NCI-H2029 (cell line): ENCODE measurements at regions not wholly inside any gene's neighbourhood (a gene's known extent, or its start where the extent isn't known, plus 50 kb on each side); places are given as distances from the start of the nearest gene placed in this dataset.
A peak's percentile ranks its signal among the peaks of the same experiment; 100 is the strongest.

Experiments
- DNase-seq: peaks from one replicate; lab custom pipeline; 2025; lab: John Stamatoyannopoulos, UW

DNA sequence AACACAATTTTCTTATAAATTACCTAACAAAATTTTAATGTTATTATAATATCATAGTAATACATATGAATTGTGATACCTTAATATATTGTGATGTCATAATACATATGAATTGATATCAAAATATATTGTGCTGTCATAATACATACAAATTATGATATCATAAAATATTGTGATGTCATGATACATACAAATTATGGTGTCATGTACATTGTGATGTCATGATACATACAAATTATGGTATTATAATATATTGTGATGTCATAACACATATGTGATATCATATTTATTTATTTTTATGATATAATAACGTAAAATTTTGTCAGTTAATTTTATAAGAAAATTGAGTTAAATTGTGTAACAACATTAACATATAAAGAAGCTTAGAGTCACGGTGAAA, 1927.2 kb downstream of the TP53TG3F start:
- no peak for DNase-seq

- peak; percentile 84 for DNase-seq
These were observed 1931.9 kb downstream of the TP53TG3F start for GRCh38 chr16:35391328-35391727.

DNA sequence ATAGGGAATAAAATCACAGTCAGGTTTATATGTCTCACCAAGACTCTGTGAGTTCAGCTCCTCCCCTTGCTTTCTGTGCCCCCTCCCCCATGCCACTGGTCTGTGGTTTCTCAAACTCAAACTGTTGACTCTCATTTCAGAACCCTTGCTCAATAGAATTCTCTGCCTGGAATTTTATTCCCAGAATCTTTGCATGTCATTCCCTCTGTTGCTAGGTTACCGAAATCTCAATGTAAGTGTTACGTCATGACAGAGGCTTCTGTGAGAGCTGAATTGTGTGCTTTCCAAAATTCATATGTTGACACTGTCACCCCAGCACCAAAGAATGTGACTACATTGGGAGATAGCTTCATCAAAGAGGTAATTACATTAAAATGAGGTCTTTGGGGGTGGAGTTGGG, 1938.8 kb downstream of the TP53TG3F start:
- DNase-seq, result peak; percentile 13

GRCh38 chr16:35399133-35399532, 1939.7 kb downstream of the TP53TG3F start:
- DNase-seq, result no peak

GRCh38 chr16:35404273-35404672, 1944.9 kb downstream of the TP53TG3F start:
- no peak for DNase-seq

- DNase-seq, result no peak
These were observed 1946.1 kb downstream of the TP53TG3F start for GRCh38 chr16:35405526-35405925.

GRCh38 chr16:35409503-35409902, 1950.1 kb downstream of the TP53TG3F start:
- no peak for DNase-seq

DNA sequence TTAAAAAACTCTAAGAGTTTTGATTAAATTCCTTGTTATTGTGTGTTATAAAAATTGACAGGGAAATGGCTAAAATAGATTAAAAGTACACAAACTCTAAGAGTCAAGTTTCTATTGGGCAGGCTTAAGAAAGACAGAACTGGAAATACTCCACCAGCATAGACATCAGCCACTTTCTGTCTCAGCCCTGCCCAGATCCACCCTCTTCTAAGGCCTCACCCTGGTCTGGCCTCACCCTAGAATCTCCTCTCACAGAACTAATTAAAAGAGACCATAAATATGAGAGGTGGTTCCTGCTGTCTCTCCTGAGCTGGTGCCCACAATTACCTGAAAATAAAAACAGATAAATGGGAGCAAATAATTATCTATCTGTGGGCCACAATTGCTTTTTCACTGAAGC, 1951.0 kb downstream of the TP53TG3F start:
- no peak for DNase-seq

DNA sequence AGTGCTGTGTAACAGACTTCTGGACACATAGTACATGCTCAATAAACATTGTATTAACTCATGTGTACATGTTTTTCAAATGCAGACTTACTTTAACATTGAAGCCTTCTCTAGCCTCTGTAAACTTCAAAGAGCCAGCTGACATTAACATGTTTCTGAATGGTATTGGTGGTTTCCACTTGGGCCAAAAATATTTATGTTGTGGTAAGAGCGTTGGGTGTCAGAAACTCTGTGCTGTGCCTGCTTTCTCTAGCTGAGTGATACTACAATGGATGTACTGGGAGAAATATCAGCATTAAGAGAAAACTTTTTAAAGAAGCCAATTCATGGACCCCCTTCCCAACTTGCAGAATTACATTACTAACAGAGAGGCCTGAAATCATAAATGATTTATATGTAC, 1951.7 kb downstream of the TP53TG3F start:
- DNase-seq, result no peak

- DNase-seq, result no peak
These were observed 1954.7 kb downstream of the TP53TG3F start for GRCh38 chr16:35414139-35414538.

DNA sequence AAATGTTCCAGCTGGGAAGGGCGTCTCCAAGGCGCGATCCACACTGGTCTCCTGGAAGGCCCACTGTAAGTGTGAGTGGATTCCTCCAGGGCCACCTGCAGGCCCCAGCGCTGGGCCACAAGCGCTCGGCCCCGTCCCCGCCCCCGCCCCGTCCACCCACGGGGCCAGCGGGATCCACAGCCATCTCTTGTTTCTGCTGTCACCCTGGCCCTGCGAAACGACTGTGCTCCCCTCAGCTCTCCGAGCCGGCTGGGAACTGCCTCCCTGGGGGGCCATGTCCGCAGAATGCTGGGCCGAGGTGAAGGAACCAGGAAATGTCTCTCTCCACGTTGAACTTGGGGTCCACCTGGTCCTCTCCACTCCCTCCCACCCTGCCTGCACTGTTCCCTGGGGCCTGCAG, 1955.2 kb downstream of the TP53TG3F start:
- DNase-seq, result no peak

DNA sequence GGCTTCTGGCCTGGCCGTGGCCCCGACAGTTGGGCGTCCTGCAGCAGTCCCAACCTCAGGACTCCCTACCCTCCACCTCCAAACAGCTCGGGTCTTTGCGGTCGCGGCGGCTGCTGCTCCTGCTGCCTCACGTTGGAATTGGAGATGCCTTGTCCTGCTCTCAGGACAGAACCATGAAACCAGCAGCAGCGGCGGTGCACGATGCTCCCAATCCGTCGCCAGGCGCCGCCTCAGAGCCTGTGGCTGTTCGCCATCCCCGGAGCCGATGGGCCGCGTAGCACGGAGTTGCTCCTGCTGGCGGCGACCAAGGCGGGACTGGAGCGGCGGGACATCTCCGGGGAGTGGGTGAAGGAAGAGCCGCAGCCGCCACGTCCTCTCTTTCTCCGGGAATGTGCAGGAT, 1965.9 kb downstream of the TP53TG3F start:
- DNase-seq, result no peak

GRCh38 chr16:35431829-35432663, 1972.6 kb downstream of the TP53TG3F start:
- DNase-seq, result peak; percentile 33

DNA sequence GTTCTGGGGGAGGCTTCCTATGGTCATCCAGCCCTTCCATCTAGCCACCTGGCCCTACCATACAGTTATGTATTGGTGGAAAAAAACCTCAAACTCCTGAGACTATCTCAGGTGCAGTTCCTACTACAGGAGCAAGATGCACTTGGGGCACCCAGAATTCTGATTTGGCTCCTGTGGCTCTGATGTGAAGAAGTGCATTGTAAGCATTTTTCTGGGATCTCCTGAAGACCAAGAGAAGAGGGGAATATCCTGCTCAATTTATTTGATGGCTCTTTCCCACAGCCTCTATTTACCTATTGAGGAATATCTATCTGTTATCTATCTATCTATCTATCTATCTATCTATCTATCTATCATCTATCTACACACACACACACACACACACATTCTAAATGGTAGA, 1981.5 kb downstream of the TP53TG3F start:
- no peak for DNase-seq

- no peak for DNase-seq
These were observed 1987.7 kb downstream of the TP53TG3F start for GRCh38 chr16:35447010-35447558.

DNA sequence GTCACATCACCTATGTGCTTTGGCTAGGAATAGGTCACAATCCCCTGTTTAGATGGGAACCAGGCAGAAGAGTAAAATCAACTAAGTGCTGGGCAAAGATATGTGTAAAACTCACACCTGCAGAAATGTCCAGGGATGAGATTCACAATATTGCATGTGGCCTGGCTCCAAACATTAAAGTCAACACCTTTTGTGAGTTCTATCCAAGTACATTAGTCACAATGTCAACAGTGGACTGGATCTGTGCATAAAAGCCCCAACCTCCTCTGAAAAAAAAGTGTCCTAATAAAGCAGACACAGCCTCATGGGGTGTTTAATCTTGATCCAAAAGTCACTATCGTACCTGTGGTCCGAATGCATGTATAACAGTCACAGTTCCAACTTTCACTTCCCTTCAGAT, 1990.3 kb downstream of the TP53TG3F start:
- DNase-seq, result no peak

DNA sequence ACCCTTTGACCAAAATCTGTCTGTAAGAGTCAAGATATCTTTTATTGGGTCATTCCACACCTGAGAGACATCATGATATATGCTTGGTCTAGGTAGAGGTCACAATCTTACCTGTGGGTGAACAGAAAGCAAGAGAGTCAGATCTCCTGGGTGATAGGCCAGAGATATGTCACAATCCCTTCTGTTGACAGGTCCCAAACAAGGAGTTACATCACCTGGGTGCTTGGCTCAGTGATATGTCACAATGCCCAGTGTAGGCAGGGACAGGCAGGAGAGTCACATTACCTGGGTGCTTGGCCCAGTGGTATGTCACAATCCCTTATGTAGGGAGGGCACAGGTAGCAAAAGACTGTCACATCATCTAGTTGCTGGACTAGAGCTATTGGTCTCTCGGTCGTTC, 1991.2 kb downstream of the TP53TG3F start:
- no peak for DNase-seq

GRCh38 chr16:35452471-35452870, 1993.1 kb downstream of the TP53TG3F start:
- no peak for DNase-seq

- DNase-seq, result no peak
These were observed 2003.9 kb downstream of the TP53TG3F start for GRCh38 chr16:35463358-35463757.

- DNase-seq, result no peak
These were observed 2020.9 kb downstream of the TP53TG3F start for GRCh38 chr16:35480361-35480760.

GRCh38 chr16:35480988-35481387, 2021.6 kb downstream of the TP53TG3F start:
- DNase-seq, result no peak

DNA sequence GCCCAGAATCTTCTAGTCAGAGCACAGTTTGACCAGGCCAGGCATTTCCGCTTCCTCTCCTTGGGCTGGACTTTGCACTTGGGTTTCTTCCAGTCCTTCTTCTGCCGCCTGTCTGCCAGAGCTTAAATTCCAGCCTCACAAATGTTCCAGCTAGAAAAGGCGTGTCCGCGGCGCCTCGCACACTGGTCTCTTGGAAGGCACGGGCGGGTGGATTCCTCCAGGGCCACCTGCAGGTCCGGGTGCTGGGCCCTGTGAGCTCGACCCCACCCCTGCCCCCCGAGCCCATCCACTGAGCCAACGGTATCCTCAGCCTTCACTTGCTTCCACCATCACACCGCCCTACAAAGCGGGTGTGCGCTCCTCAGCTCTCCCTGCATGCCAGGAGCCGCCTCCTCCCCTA, 2026.5 kb downstream of the TP53TG3F start:
- no peak for DNase-seq

- DNase-seq, result peak; percentile 57
These were observed 2032.8 kb downstream of the TP53TG3F start for GRCh38 chr16:35492225-35492624.

DNA sequence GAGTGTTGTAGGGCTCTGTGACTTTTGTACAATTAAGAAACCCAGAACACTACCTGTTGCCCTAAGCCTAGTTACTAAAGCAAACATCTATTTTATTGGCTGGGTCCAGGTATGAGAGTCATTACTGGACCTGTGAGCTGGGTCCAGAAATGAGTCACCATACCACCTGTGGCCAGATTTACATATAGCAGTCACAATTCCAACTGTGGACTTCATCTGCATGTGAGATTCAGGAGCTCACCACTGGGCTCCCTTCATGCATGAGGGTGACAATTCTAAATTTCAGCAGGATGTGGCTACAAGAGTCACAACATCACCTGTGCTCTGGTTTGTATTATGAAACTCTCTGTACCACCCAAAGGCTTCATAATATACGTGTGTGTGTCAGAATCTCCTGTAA, 2038.0 kb downstream of the TP53TG3F start:
- no peak for DNase-seq
